Mammary epithelial cell (primary cell): ENCODE measurements at regions not wholly inside any gene's neighbourhood (a gene's known extent, or its start where the extent isn't known, plus 50 kb on each side); places are given as distances from the start of the nearest gene placed in this dataset.

ENCODE experiments used
- EZH2 ChIP-seq: IDR thresholded peaks from 2 replicates; pipeline ENCODE4 v1.6.1; 2012; ENCODE audit warnings: low read length, inconsistent platforms, borderline replicate concordance
- TF ChIP-seq, protein P1 (sequence below), 2 donors: IDR thresholded peaks in 1 of 2; conservative IDR thresholded peaks in 1 of 2; 2 replicates each; pipeline ENCODE4 v1.5.1; 2011 to 2012; ENCODE audit warnings: inconsistent platforms in 2 of 2, low read length in 2 of 2, mild to moderate bottlenecking in 2 of 2, control low read depth in 1 of 2, low read depth in 1 of 2; ENCODE audit not compliant: insufficient read depth in 1 of 2; ENCODE audit errors: extremely low read depth in 1 of 2

DNA sequence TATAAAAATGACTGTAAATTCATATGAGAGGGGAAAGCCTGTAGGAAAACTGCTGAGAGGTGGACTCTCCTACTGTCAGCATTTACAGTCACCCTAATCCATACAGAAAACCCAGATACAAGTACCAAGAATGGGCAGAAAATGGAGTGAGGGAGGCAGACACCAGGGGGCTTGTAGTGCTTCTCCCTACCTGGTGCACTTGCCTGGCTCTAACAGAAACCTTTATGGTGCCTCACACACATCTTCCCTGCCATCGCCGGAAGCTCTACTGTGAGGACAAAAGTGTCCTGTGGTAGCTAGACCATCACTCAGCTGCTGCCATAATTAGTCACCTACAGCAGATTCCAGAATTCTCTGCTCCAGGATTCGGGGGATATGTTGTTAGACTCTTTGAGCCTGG lies 441.3 kb downstream of the TFAP2B start:
- no peak for TF ChIP-seq EZH2
- TF ChIP-seq, protein P1, sequence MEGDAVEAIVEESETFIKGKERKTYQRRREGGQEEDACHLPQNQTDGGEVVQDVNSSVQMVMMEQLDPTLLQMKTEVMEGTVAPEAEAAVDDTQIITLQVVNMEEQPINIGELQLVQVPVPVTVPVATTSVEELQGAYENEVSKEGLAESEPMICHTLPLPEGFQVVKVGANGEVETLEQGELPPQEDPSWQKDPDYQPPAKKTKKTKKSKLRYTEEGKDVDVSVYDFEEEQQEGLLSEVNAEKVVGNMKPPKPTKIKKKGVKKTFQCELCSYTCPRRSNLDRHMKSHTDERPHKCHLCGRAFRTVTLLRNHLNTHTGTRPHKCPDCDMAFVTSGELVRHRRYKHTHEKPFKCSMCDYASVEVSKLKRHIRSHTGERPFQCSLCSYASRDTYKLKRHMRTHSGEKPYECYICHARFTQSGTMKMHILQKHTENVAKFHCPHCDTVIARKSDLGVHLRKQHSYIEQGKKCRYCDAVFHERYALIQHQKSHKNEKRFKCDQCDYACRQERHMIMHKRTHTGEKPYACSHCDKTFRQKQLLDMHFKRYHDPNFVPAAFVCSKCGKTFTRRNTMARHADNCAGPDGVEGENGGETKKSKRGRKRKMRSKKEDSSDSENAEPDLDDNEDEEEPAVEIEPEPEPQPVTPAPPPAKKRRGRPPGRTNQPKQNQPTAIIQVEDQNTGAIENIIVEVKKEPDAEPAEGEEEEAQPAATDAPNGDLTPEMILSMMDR (conservative IDR thresholded peaks at IDR 0.05 in 1 of 2, IDR thresholded peaks at IDR 0.05 in 1 of 2; ENCODE audit: extremely low read depth in 1 of 2, insufficient read depth in 1 of 2, low read depth in 1 of 2, low read length in 2 of 2) = no peak
